Parathyroid adenoma (tissue), 2 donors: ENCODE measurements at regions not wholly inside any gene's neighbourhood (a gene's known extent, or its start where the extent isn't known, plus 50 kb on each side); places are given as distances from the start of the nearest gene placed in this dataset.

Experiments
- H2AFZ ChIP-seq: fragments of 300-600 bp; sonication (generic); one replicate; pipeline ENCODE4 v1.7.0; 2017; ENCODE audit warnings: antibody characterized with exemption, mild to moderate bottlenecking
- H3K27ac ChIP-seq: fragments of 300-600 bp; sonication (generic); one replicate; pipeline ENCODE4 v1.7.0; 2017
- H3K27me3 ChIP-seq: fragments of 300-600 bp; sonication (generic); one replicate; pipeline ENCODE4 v1.7.0; 2017; ENCODE audit warnings: low read length; ENCODE audit not compliant: control insufficient read depth, insufficient read depth
- H3K36me3 ChIP-seq: fragments of 300-600 bp; sonication (generic); one replicate; pipeline ENCODE4 v1.7.0; 2017; ENCODE audit warnings: low read length; ENCODE audit not compliant: control insufficient read depth, insufficient read depth
- H3K4me1 ChIP-seq: fragments of 300-600 bp; sonication (generic); one replicate; pipeline ENCODE4 v1.7.0; 2017; ENCODE audit warnings: control low read depth
- H3K4me2 ChIP-seq: fragments of 300-600 bp; sonication (generic); one replicate; pipeline ENCODE4 v1.7.0; 2017; ENCODE audit warnings: low read length
- H3K4me3 ChIP-seq: fragments of 300-600 bp; sonication (generic); one replicate; pipeline ENCODE4 v1.7.0; 2017; ENCODE audit warnings: low read depth, low read length
- H3K79me2 ChIP-seq: fragments of 300-600 bp; sonication (generic); one replicate; pipeline ENCODE4 v1.7.0; 2017; ENCODE audit warnings: control low read depth
- H3K9ac ChIP-seq: fragments of 300-600 bp; sonication (generic); one replicate; pipeline ENCODE4 v1.7.0; 2017; ENCODE audit warnings: mild to moderate bottlenecking
- H3K9me3 ChIP-seq: fragments of 300-600 bp; sonication (generic); one replicate; pipeline ENCODE4 v1.7.0; 2017; ENCODE audit warnings: low read length; ENCODE audit not compliant: control insufficient read depth
- TF ChIP-seq, protein P1 (sequence below): fragments of 300-600 bp; sonication (generic); IDR thresholded peaks from one replicate; pipeline ENCODE4 v1.7.0; 2017; ENCODE audit warnings: antibody characterized with exemption, mild to moderate bottlenecking
- donor health status: primary hyperparathyroidism.

DNA sequence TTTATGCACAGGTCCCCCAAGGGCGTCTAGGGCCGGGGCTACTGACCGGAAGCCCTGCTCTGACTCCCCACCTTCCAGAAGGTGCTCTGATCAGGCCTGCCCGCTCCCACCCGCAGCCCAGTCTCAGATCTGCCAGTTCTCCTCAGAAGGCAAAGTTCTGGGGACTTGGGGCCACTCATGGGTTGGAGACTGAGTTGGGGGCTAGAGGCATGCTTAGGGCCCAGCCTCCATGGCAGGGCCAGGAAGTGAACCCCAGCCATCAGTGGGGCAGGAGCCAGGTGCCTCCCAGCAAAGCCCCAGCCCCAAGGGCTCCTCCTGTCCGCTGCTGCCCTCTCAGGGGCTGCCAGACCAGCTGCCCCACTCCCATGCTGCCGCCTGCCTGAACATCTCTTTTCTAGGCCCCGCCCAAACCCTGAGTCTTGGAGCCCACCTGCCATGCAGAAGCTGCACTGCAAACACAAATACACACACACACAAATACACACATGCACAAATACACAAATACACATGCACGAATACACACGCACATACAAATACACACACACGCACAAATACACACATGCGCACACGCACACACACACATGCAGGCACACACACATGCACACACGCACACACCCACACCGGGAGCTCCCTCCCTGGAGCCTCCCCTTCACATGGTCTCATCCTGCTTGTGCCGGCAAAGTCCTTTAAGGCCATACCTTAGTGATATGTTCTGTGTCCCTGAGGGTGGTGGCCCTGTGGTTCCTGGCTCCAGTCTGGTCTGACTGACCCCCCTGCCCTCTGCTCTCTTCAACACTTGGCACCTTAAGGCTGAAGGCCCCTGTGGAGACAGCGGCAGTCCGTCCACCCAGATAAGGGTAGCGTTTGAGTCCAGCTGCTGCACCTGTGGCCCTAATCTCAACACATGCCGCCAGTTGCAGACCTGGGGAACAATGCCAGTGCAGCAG lies 59.2 kb upstream of the KLF13 start:
- no peak overlapping the region for H2AFZ ChIP-seq
- H3K27ac ChIP-seq: no peak overlapping the region
- no peaks in the 10 kb centered on the region for H3K4me1 ChIP-seq
- H3K27me3 ChIP-seq: no peaks in the 10 kb centered on the region
- H3K4me3 ChIP-seq: no peak overlapping the region
- no peaks in the 10 kb centered on the region for H3K36me3 ChIP-seq
- no peak overlapping the region for H3K9ac ChIP-seq
- no peak overlapping the region for H3K4me2 ChIP-seq
- TF ChIP-seq, protein P1, sequence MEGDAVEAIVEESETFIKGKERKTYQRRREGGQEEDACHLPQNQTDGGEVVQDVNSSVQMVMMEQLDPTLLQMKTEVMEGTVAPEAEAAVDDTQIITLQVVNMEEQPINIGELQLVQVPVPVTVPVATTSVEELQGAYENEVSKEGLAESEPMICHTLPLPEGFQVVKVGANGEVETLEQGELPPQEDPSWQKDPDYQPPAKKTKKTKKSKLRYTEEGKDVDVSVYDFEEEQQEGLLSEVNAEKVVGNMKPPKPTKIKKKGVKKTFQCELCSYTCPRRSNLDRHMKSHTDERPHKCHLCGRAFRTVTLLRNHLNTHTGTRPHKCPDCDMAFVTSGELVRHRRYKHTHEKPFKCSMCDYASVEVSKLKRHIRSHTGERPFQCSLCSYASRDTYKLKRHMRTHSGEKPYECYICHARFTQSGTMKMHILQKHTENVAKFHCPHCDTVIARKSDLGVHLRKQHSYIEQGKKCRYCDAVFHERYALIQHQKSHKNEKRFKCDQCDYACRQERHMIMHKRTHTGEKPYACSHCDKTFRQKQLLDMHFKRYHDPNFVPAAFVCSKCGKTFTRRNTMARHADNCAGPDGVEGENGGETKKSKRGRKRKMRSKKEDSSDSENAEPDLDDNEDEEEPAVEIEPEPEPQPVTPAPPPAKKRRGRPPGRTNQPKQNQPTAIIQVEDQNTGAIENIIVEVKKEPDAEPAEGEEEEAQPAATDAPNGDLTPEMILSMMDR: no peak
- H3K9me3 ChIP-seq: no peaks in the 10 kb centered on the region
- H3K79me2 ChIP-seq: no peaks in the 10 kb centered on the region

DNA sequence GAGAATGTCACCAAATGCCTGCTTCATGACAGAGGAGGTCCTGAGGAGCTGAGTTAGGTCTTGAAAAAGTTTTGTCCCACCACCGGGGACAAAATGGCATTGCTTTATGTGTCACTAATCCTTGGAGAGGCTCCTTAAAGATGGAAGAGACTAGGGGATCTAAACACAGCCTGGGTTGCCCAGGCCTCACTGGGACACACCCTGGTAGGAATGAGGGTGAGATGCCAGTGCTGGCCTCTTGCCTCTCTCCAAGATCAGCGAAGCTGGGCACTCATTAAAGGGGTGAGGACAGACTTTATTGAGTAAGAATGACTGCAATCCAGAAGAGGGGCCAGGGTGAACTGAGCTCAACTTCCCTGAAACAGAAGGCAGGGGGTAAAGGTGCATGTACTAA lies 58.5 kb upstream of the KLF13 start:
- TF ChIP-seq, protein P1: no peak
- Histone ChIP-seq H3K27ac (no peak overlapping the region), H3K27me3 (no peaks in the 10 kb centered on the region), H3K9ac (no peak overlapping the region), H3K4me2 (no peak overlapping the region), H3K4me3 (no peak overlapping the region), H3K36me3 (no peaks in the 10 kb centered on the region), H3K4me1 (no peaks in the 10 kb centered on the region), H2AFZ (no peak overlapping the region), H3K79me2 (no peaks in the 10 kb centered on the region), H3K9me3 (no peaks in the 10 kb centered on the region)

DNA sequence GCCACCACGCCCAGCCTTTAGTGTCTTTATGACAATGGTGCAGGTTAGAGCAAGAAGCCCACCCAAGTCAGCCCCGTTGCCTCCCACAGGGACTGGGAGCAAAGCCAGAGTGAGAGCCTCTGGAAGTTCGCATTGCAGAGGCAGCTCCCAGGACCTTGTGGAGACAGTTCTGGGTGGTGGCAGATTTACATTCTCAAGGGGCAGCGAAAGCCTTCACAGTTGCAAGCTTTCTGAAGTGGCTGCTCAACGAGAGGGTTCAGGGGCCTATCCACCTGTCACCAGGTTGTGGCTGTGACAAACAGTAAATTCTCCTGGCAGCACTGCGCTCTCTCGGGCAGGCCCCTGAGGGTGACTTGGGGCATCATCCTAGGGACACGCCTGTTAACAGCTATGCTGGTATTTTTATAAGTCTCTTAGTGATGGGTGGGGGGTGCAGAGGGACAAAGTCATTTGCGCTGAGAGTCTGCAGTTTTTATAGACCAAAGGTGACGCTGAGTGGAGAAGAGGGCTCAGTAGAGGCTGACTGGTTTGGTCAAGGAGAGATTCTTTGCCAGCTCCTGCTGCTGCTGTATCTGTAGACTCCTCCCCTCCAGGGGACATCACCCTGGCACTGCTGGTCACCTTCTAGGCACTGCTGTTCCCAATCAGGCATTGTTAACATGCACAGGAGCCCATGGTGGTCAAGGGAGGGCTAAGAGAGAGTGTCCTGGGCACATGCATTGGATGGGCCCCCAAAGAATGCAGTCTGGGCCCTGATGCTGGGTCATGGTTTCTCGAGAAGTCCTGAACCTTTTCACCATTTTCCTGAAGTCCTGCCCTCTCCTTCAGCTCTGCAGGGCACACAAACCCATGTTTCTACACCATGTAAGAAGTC lies 57.5 kb upstream of the KLF13 start:
- no peak overlapping the region for H3K27ac ChIP-seq

DNA sequence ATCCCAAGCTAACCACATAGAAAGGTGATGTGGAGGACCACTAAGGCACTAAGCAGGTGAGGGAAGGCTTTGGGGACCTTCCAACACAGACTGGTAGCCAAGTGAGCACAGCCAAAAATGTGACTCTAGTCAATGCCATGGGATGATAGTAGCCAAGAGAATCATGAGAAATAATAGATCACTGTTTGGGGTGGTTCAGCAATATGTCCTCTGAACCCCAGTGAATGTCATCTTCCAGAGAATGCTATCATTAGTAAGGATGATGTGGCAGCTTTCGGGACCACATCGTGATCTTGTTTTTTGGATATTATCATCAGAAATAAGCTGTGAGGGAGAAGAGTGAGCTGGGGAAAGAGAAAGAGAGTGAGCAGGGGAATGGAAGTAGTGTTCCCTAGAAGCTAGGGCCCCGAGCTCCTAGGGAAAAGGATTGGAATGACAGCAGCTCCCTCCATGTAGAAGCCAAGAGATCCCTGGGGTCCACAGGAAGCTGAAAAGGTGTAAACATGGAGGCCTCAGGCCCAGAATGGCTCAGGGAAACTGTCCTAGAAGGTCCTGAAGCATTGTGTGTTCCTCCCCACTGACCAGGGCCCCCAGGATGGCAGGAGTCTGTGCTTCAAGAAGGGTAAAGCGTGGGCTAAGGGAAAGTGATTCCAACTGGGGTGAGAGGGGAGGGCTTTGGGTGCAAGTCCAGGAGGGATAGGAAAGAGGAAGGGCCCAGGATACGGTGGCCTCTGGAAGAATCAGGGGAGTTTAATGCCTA lies 56.6 kb upstream of the KLF13 start:
- no peak overlapping the region for H3K9ac ChIP-seq
- no peaks in the 10 kb centered on the region for H3K27me3 ChIP-seq
- H3K9me3 ChIP-seq: no peaks in the 10 kb centered on the region
- H3K36me3 ChIP-seq: no peaks in the 10 kb centered on the region
- no peak overlapping the region for H2AFZ ChIP-seq
- no peak overlapping the region for H3K27ac ChIP-seq
- H3K79me2 ChIP-seq: no peaks in the 10 kb centered on the region
- H3K4me1 ChIP-seq: no peaks in the 10 kb centered on the region
- no peak overlapping the region for H3K4me2 ChIP-seq
- TF ChIP-seq, protein P1: no peak
- no peak overlapping the region for H3K4me3 ChIP-seq

More for the DNA sequence above, 57.5 kb upstream of the KLF13 start:
- no peak overlapping the region for H3K4me3 ChIP-seq
- no peaks in the 10 kb centered on the region for H3K36me3 ChIP-seq
- no peak overlapping the region for H3K9ac ChIP-seq
- H3K9me3 ChIP-seq: no peaks in the 10 kb centered on the region
- no peaks in the 10 kb centered on the region for H3K27me3 ChIP-seq
- H2AFZ ChIP-seq: no peak overlapping the region
- no peak overlapping the region for H3K4me2 ChIP-seq
- TF ChIP-seq, protein P1: no peak
- H3K79me2 ChIP-seq: no peaks in the 10 kb centered on the region
- no peaks in the 10 kb centered on the region for H3K4me1 ChIP-seq
